Suppressor macrophage treated with lipopolysaccharide for 4 hours (primary cell): ENCODE measurements at regions not wholly inside any gene's neighbourhood (a gene's known extent, or its start where the extent isn't known, plus 50 kb on each side); places are given as distances from the start of the nearest gene placed in this dataset.
"Not testable (repeated sequence)": the region's sequence is repeated elsewhere in the genome, so short reads cannot be mapped to it uniquely, and the experiment has no call there.

Source experiments
- DNase-seq: peaks from one replicate; pipeline ENCODE4 v3.0.0-alpha.2; 2020

DNA sequence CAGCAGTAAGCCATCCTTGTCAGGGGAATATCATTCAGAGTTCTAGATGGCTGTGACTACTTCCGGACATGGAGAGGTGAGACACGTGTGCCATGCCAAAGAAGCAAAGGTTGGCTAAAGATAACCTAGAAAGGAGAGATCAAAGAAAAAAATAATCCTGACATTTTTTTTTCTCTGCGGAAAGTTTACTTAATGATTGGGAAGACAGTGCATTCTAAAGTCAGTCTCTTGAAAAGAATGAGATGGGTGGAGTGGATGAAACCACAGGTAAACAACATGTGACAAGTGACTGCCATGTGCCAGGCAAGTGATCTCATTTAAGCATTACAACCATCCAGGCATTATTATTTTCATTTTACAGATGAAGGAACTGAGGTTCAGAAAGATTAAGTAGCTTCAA lies 436.6 kb downstream of the SOX2 start:
- no peak for DNase-seq

DNA sequence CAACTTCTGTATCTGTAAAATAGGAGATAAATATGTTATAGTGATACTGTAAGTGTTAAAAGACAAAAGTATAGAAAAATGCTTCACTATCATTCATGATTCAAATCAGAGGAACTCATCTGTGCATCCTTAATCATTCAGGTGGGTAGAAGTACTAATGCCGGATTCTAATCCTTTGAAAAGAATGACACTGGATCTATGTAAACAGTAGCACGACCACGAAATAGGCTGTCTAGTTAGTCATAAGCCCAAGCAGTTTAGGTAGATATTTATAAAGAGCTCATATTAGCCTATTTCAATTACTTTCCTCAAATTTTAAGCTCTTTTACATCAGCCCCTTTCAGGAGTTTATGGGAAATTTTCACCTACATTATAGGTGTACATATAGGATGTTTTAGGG lies 437.9 kb downstream of the SOX2 start:
- DNase-seq: no peak

GRCh38 chr3:182156326-182156725 lies 444.6 kb downstream of the SOX2 start:
- not testable (repeated sequence) for DNase-seq

DNA sequence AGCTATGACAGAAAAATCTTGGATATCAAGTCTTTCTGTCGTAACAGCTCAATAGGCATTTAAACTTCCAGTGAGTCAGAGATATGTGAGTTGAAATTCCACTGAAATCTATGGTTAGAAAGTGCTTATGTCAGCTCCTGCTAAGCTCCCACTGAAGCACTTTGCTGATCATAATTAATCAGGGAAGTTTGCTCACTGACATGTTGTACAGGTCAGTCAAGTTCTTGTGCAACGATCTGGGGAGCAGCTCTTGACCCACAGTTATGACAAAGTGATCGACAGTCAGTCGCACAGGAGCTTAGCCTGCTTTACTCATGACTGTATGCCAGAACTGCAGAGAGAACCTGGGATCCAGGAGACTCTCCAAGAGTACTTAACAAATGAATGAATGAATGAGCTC lies 453.5 kb downstream of the SOX2 start:
- DNase-seq: no peak

GRCh38 chr3:182172534-182172933 lies 460.8 kb downstream of the SOX2 start:
- no peak for DNase-seq

GRCh38 chr3:182178488-182179200 lies 466.9 kb downstream of the SOX2 start:
- no peak for DNase-seq

GRCh38 chr3:182179631-182180030 lies 467.9 kb downstream of the SOX2 start:
- DNase-seq: no peak

- DNase-seq: no peak
These were observed 469.1 kb downstream of the SOX2 start for GRCh38 chr3:182180654-182181385.

- DNase-seq: no peak
These were observed 470.8 kb downstream of the SOX2 start for GRCh38 chr3:182182531-182182968.

DNA sequence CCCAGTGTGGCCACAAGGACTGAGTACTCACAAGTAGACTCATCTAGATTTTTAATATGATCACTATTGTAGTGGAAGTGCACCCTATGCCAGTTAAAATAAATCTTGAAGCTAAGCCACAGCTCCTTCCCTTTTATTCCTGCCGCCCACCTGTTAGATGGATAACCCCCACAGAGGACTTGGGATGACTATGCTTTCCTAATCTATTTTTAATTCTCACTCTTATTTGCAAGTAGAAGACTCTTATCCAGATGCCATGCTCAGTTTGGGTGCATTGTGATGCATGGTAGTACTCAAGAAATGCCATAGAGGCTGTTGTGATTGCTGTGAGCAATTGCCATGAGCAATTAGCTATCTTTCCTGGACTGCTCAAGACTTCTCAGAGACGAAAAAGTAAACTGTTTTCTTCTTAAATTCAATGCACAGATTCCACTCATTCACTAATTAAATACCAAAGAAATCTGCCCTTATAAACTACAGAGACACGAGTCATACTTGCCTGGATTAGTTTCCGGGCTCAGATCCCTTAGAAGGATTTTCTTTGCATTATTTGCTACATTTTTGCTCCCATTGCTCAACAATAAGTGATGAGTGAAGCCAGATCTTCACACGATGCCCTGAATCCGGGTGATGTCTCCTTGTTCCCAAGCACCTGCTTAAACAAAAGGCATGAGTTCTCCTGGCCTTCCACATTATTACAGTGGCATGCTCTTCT lies 472.1 kb downstream of the SOX2 start:
- DNase-seq: no peak

DNA sequence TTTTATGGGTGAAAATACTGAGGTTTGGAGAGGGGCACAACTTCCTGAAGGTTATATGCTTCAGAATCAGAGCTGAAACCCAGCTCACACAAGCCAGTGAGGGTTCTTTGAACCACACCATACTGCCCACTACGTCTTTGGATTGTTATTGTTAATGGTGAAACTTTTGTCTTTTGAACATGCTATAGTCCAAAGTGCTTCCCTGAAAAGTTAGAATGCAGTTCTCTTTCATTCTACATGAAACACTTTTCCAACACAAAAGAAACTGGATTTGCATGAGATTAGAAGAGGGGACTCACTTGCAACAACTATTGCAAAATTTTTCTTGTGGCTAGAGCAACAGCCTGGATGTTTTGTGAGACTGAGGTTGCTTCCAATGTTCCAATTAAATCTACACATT lies 473.6 kb downstream of the SOX2 start:
- no peak for DNase-seq

GRCh38 chr3:182190056-182190455 lies 478.3 kb downstream of the SOX2 start:
- DNase-seq: no peak

DNA sequence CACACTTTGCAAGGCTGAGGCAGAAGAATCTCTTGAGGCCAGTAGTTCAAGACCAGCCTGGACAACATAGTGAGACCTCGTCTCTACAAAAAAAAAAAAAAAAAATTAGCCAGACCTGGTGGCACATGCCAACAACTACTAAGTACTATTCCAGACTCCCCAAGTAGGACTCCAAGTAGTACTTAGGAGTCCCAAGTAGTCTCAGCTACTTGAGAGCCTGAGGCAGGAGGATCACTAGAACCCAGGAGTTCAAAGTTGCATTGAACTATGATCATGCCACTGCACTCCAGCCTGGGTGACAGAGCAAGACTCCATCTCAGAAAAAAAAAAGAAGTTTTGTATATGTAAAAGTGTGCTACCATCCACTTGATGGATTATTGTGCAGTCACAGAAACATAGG lies 486.6 kb downstream of the SOX2 start:
- no peak for DNase-seq

- no peak for DNase-seq
These were observed 489.9 kb downstream of the SOX2 start for GRCh38 chr3:182201456-182202168.

DNA sequence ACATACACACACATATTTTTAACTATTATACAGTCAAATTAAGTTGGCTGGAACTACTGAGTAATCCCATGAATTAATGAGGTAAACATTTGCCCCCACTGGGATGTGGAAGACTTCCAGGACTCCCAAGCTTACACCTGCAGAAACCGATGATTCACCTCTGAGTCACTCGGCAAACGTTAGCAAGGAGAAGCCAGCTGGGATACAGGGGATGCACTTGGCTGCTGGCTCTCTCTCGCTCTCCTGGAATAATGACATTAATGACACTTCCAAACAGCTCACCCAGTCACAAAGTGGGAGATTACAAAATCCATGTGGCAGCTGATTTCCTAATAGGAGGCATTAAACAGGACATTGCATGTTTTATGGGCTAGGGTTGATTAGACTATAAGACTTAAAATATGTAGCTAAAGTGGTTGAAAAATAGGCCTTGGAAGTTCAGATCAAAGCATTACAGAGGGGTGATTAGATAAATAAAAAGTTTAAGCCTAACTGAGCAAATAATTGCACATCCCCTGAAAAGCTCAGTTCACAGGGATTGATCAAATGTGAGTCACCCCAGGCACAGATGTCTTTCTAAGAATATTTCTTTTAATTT lies 500.9 kb downstream of the SOX2 start:
- no peak for DNase-seq

DNA sequence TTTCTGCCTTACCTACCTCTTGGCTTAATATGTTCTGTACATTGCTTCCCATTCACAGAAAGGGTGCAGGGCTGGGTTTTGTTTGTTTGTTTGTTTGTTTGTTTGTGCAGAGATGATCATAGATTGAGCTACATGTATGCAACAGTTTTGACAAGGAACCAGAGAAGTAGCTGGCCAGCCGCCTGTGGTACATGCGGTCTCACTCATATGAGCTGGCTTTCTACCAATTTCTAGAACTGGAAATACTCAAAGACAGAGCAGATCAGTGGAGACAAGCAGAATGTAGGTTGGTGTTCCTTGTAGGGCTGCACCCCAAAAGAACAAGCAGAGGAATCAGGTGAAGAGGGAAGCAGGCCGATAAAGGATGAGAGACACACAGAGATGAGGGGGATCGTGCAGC lies 502.7 kb downstream of the SOX2 start:
- no peak for DNase-seq

GRCh38 chr3:182215881-182216280 lies 504.2 kb downstream of the SOX2 start:
- DNase-seq: no peak

GRCh38 chr3:182216311-182216970 lies 504.7 kb downstream of the SOX2 start:
- DNase-seq: no peak

- DNase-seq: no peak
These were observed 508.3 kb downstream of the SOX2 start for GRCh38 chr3:182220013-182220412.

- DNase-seq: no peak
These were observed 508.7 kb downstream of the SOX2 start for GRCh38 chr3:182220471-182220870.

DNA sequence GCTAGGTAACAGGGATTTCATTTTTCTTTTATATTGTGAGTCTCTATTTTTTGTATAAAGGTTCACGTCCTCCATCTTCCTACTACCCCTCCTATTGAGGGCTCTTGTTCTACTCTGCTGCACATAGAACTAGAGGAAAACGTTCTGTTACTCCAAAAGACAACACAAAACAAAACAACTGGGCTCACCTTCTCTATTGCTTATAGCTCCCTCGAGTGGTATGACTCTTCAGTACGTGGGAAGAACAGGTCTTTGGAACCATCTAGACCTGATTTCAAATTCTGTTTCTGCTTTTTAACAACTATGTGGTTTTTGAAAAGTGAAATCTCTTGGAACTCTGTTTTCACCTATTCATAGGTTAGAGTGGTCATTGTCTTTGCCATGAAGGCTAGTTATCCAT lies 515.3 kb downstream of the SOX2 start:
- DNase-seq: no peak

- no peak for DNase-seq
These were observed 521.7 kb downstream of the SOX2 start for GRCh38 chr3:182233405-182233804.
